ENCODE measurements at regions not wholly inside any gene's neighbourhood (a gene's known extent, or its start where the extent isn't known, plus 50 kb on each side); places are given as distances from the start of the nearest gene placed in this dataset.

DNA sequence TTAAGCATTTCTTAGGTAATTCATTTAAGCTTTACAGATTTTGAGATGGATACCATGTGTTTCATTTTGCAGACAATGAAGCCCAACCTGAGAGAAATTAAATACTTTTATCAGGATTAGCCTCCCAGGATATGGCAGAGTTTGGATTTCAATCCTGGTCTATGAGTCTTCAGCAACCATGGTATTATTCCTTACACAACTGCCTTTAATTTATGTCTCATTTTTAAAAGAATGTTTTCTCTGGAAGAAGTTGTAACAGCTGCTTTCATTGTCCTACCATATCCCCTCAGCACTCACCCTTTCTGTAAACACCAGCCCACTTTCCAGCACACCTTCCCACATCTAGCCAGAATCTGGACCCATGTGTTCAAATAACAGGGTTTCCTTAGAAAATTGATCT lies 863.7 kb upstream of the VRK2 start:
- TF ChIP-seq, protein P1, sequence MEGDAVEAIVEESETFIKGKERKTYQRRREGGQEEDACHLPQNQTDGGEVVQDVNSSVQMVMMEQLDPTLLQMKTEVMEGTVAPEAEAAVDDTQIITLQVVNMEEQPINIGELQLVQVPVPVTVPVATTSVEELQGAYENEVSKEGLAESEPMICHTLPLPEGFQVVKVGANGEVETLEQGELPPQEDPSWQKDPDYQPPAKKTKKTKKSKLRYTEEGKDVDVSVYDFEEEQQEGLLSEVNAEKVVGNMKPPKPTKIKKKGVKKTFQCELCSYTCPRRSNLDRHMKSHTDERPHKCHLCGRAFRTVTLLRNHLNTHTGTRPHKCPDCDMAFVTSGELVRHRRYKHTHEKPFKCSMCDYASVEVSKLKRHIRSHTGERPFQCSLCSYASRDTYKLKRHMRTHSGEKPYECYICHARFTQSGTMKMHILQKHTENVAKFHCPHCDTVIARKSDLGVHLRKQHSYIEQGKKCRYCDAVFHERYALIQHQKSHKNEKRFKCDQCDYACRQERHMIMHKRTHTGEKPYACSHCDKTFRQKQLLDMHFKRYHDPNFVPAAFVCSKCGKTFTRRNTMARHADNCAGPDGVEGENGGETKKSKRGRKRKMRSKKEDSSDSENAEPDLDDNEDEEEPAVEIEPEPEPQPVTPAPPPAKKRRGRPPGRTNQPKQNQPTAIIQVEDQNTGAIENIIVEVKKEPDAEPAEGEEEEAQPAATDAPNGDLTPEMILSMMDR (IDR thresholded peaks at IDR 0.05): no peak
- TF ChIP-seq POLR2A (IDR thresholded peaks at IDR 0.05): no peak
